ENCODE measurements at regions not wholly inside any gene's neighbourhood (a gene's known extent, or its start where the extent isn't known, plus 50 kb on each side); places are given as distances from the start of the nearest gene placed in this dataset.

GRCh38 chr1:110778821-110779220 lies 94.1 kb upstream of the CD53 start:
- Mint-ChIP-seq H3K4me3 (no peak overlapping the region), H3K4me1 (peaks cover 23% of the 10 kb centered on the region), H3K36me3 (no peaks in the 10 kb centered on the region), H3K27me3 (peaks cover 49% of the 10 kb centered on the region), H3K9me3 (no peaks in the 10 kb centered on the region), H3K27ac (no peak overlapping the region)
- CTCF ChIA-PET: interaction anchor here (1.3 to 12.8 kb wide), 4 partner anchors 13 to 253 kb away, joined by 3 to 185 read pairs (median 100); no protein-coding TSS in a partner anchor
- DNase-seq: no peak

- no peak for DNase-seq
- no peak overlapping the region for H3K4me3 Mint-ChIP-seq
- CTCF ChIA-PET: interaction anchor here (1.0 to 12.8 kb wide), 5 partner anchors 7 to 252 kb away, joined by 3 to 185 read pairs (median 12); no protein-coding TSS in a partner anchor
- peaks cover 58% of the 10 kb centered on the region for H3K27me3 Mint-ChIP-seq
- H3K36me3 Mint-ChIP-seq: no peaks in the 10 kb centered on the region
- peaks cover 10% of the 10 kb centered on the region for H3K4me1 Mint-ChIP-seq
- no peak overlapping the region for H3K27ac Mint-ChIP-seq
- H3K9me3 Mint-ChIP-seq: no peaks in the 10 kb centered on the region
Measured at GRCh38 chr1:110777228-110777627, 95.7 kb upstream of the CD53 start.

GRCh38 chr1:110774398-110774797 lies 98.5 kb upstream of the CD53 start:
- no peaks in the 10 kb centered on the region for H3K4me1 Mint-ChIP-seq
- no peaks in the 10 kb centered on the region for H3K36me3 Mint-ChIP-seq
- CTCF ChIA-PET: interaction anchor here (1.2 to 2.8 kb wide), 5 partner anchors 9 to 279 kb away, joined by 3 to 13 read pairs (median 4); no protein-coding TSS in a partner anchor
- no peak for DNase-seq
- H3K27ac Mint-ChIP-seq: no peak overlapping the region
- no peaks in the 10 kb centered on the region for H3K9me3 Mint-ChIP-seq
- no peak overlapping the region for H3K4me3 Mint-ChIP-seq
- H3K27me3 Mint-ChIP-seq: peaks cover 54% of the 10 kb centered on the region

- Mint-ChIP-seq H3K9me3 (no peaks in the 10 kb centered on the region), H3K27ac (no peak overlapping the region), H3K4me1 (no peaks in the 10 kb centered on the region), H3K4me3 (no peak overlapping the region), H3K36me3 (no peaks in the 10 kb centered on the region), H3K27me3 (peaks cover 50% of the 10 kb centered on the region)
- CTCF ChIA-PET: interaction anchor here (1.2 to 2.2 kb wide), 4 partner anchors 8 to 279 kb away, joined by 3 to 13 read pairs (median 4); no protein-coding TSS in a partner anchor
- DNase-seq: no peak
Measured at GRCh38 chr1:110773813-110774212, 99.1 kb upstream of the KCNA3 start.

- CTCF ChIA-PET: interaction anchor here (1.0 to 1.8 kb wide), 2 partner anchors 9 to 152 kb away, joined by 3 to 12 read pairs; no protein-coding TSS in a partner anchor
- DNase-seq: no peak
- peaks cover 44% of the 10 kb centered on the region for H3K27me3 Mint-ChIP-seq
- H3K9me3 Mint-ChIP-seq: no peaks in the 10 kb centered on the region
- no peak overlapping the region for H3K27ac Mint-ChIP-seq
- no peaks in the 10 kb centered on the region for H3K4me1 Mint-ChIP-seq
- no peak overlapping the region for H3K4me3 Mint-ChIP-seq
- H3K36me3 Mint-ChIP-seq: no peaks in the 10 kb centered on the region
Measured at GRCh38 chr1:110771245-110772022, 96.7 kb upstream of the KCNA3 start.

- DNase-seq: no peak
- Mint-ChIP-seq H3K4me3 (no peak overlapping the region), H3K9me3 (no peaks in the 10 kb centered on the region), H3K4me1 (peaks cover 4% of the 10 kb centered on the region), H3K27me3 (peaks cover 38% of the 10 kb centered on the region), H3K36me3 (no peaks in the 10 kb centered on the region), H3K27ac (no peak overlapping the region)
- CTCF ChIA-PET: interaction anchor here (1.3 to 1.4 kb wide), 4 partner anchors 10 to 155 kb away, joined by 4 to 13 read pairs (median 4); no protein-coding TSS in a partner anchor
Measured at GRCh38 chr1:110770832-110771231, 96.1 kb upstream of the KCNA3 start.

- H3K27me3 Mint-ChIP-seq: peaks cover 29% of the 10 kb centered on the region
- peaks cover 13% of the 10 kb centered on the region for H3K4me1 Mint-ChIP-seq
- no peaks in the 10 kb centered on the region for H3K9me3 Mint-ChIP-seq
- H3K27ac Mint-ChIP-seq: no peak overlapping the region
- DNase-seq: no peak
- H3K4me3 Mint-ChIP-seq: no peak overlapping the region
- CTCF ChIA-PET: interaction anchor here (8.0 kb wide), 1 partner anchor 151 kb away, joined by 178 read pairs; no protein-coding TSS in a partner anchor
- H3K36me3 Mint-ChIP-seq: no peaks in the 10 kb centered on the region
Measured at GRCh38 chr1:110768605-110769004, 93.9 kb upstream of the KCNA3 start.

GRCh38 chr1:110766336-110766647 lies 91.6 kb upstream of the KCNA3 start:
- H3K36me3 Mint-ChIP-seq: no peaks in the 10 kb centered on the region
- H3K27ac Mint-ChIP-seq: no peak overlapping the region
- no peaks in the 10 kb centered on the region for H3K9me3 Mint-ChIP-seq
- DNase-seq: no peak
- H3K4me1 Mint-ChIP-seq: peaks cover 13% of the 10 kb centered on the region
- CTCF ChIA-PET: interaction anchor here (0.7 to 8.0 kb wide), 37 partner anchors 8 to 559 kb away, joined by 3 to 178 read pairs (median 5); partner anchors contain the start of gene KCNA2
- no peak overlapping the region for H3K4me3 Mint-ChIP-seq
- H3K27me3 Mint-ChIP-seq: peaks cover 21% of the 10 kb centered on the region

- CTCF ChIA-PET: interaction anchor here (0.6 to 8.0 kb wide), 45 partner anchors 9 to 558 kb away, joined by 3 to 178 read pairs (median 4); partner anchors contain the start of gene KCNA2
- H3K36me3 Mint-ChIP-seq: no peaks in the 10 kb centered on the region
- H3K9me3 Mint-ChIP-seq: no peaks in the 10 kb centered on the region
- peaks cover 21% of the 10 kb centered on the region for H3K27me3 Mint-ChIP-seq
- H3K4me1 Mint-ChIP-seq: peaks cover 13% of the 10 kb centered on the region
- DNase-seq: peak; percentile 71
- H3K27ac Mint-ChIP-seq: no peak overlapping the region
- H3K4me3 Mint-ChIP-seq: no peak overlapping the region
Measured at GRCh38 chr1:110765640-110766335, 91.0 kb upstream of the KCNA3 start.

GRCh38 chr1:110763149-110763548 lies 88.4 kb upstream of the KCNA3 start:
- Mint-ChIP-seq H3K9me3 (no peaks in the 10 kb centered on the region), H3K27me3 (peaks cover 19% of the 10 kb centered on the region), H3K36me3 (no peaks in the 10 kb centered on the region), H3K27ac (no peak overlapping the region), H3K4me1 (peaks cover 13% of the 10 kb centered on the region), H3K4me3 (no peak overlapping the region)
- no peak for DNase-seq
- CTCF ChIA-PET: interaction anchor here (8.0 kb wide), 1 partner anchor 145 kb away, joined by 178 read pairs; no protein-coding TSS in a partner anchor

GRCh38 chr1:110760321-110760720 lies 85.6 kb upstream of the KCNA3 start:
- DNase-seq: no peak
- Mint-ChIP-seq H3K27ac (no peak overlapping the region), H3K4me3 (no peak overlapping the region), H3K4me1 (peaks cover 4% of the 10 kb centered on the region), H3K27me3 (peaks cover 17% of the 10 kb centered on the region), H3K9me3 (no peaks in the 10 kb centered on the region), H3K36me3 (no peaks in the 10 kb centered on the region)
- CTCF ChIA-PET: interaction anchor here (0.6 to 1.8 kb wide), 3 partner anchors 24 to 141 kb away, joined by 3 to 5 read pairs (median 3); no protein-coding TSS in a partner anchor

GRCh38 chr1:110756506-110756905 lies 81.8 kb upstream of the KCNA3 start:
- H3K4me3 Mint-ChIP-seq: no peak overlapping the region
- CTCF ChIA-PET: interaction anchor here (2.1 to 2.5 kb wide), 2 partner anchors 9 to 24 kb away, joined by 6 to 15 read pairs; no protein-coding TSS in a partner anchor

GRCh38 chr1:110752941-110753725 lies 78.4 kb upstream of the KCNA3 start:
- Mint-ChIP-seq H3K9me3 (no peaks in the 10 kb centered on the region), H3K27me3 (peaks cover 22% of the 10 kb centered on the region), H3K27ac (no peak overlapping the region), H3K4me3 (no peak overlapping the region), H3K36me3 (no peaks in the 10 kb centered on the region), H3K4me1 (no peaks in the 10 kb centered on the region)
- no peak for DNase-seq
- CTCF ChIA-PET: interaction anchor here (3.1 kb wide), 1 partner anchor 13 kb away, joined by 9 read pairs; no protein-coding TSS in a partner anchor

More at GRCh38 chr1:110756506-110756905, 81.8 kb upstream of the KCNA3 start:
- Mint-ChIP-seq H3K36me3 (no peaks in the 10 kb centered on the region), H3K4me1 (no peaks in the 10 kb centered on the region), H3K27me3 (peaks cover 15% of the 10 kb centered on the region), H3K9me3 (no peaks in the 10 kb centered on the region), H3K27ac (no peak overlapping the region)
- no peak for DNase-seq

Measured in activated naive CD4-positive, alpha-beta T cell treated with anti-CD3 and anti-CD28 coated beads, Interleukin-2, amount 10 ng/mL, durations not matched to agents 7 days and 5 days (primary cell).